HL-60 (cell line): ENCODE measurements at regions not wholly inside any gene's neighbourhood (a gene's known extent, or its start where the extent isn't known, plus 50 kb on each side); places are given as distances from the start of the nearest gene placed in this dataset.

Experiments used
- CTCF ChIP-seq: IDR thresholded peaks from one replicate; pipeline ENCODE4 v1.5.1; 2011; ENCODE audit warnings: low read length, control low read depth, inconsistent platforms; ENCODE audit not compliant: insufficient read depth
- GABPA ChIP-seq: IDR thresholded peaks from 2 replicates; pipeline ENCODE4 v1.6.1; 2012; ENCODE audit warnings: low read depth
- POLR2AphosphoS5 ChIP-seq: IDR thresholded peaks from 2 replicates; pipeline ENCODE4 v1.6.1; 2012; ENCODE audit warnings: low read depth

GRCh38 chrX:125407314-125407713 is 87.6 kb downstream of the TEX13C start:
- TF ChIP-seq CTCF (no peak), POLR2AphosphoS5 (no peak), GABPA (no peak)
